HCT116 (cell line): ENCODE measurements at regions not wholly inside any gene's neighbourhood (a gene's known extent, or its start where the extent isn't known, plus 50 kb on each side); places are given as distances from the start of the nearest gene placed in this dataset.

Experiments
- ATAC-seq: fragments of 200-7000 bp; cut with Tn5 transposase; 2 replicates; pipeline ENCODE4 v1.9.1; 2020; ENCODE audit warnings: mild to moderate bottlenecking, moderate library complexity
- BruUV-seq: library from RNA; stranded (reverse); fragments of 400-500 nt; replicated peaks from 2 replicates; lab custom pipeline; 2021; lab: Mats Ljungman, UMichigan
- CTCF ChIA-PET: fragments of 300-600 bp; sonication (Branson Sonifier 250); formaldehyde crosslinking; loops from one replicate; lab custom pipeline; 2021; ENCODE audit warnings: antibody characterized with exemption; lab: Charles Lee
- POLR2A ChIA-PET: fragments of 300-600, 350-600 bp; sonication (Branson Sonifier 250); formaldehyde crosslinking; loops from one replicate; lab custom pipeline; 2021; ENCODE audit warnings: antibody characterized with exemption; lab: Charles Lee
- RAD21 ChIA-PET, 2 experiments: fragments of 300-600 bp; sonication (Branson Sonifier 250); formaldehyde crosslinking; loops; one replicate each; lab custom pipeline; 2023; ENCODE audit warnings: low total read pairs in 2 of 2; ENCODE audit not compliant: uncharacterized antibody in 2 of 2, unreplicated experiment in 2 of 2, low non-redundant PET in 1 of 2; lab: Charles Lee
- DNase-seq: peaks from one replicate; pipeline ENCODE4 v3.0.0-alpha.2; 2010; ENCODE audit warnings: low read depth, low spot score
- H2AFZ ChIP-seq: fragments of 200-600 bp; shearing (Covaris generic), sonication (generic); 2 replicates; pipeline ENCODE4 v1.6.1; 2017; ENCODE audit warnings: low read depth, mixed run types, mixed read lengths, antibody characterized with exemption, low read length; ENCODE audit not compliant: poor library complexity, severe bottlenecking
- H3K27ac ChIP-seq: 2 replicates; pipeline ENCODE4 v1.5.1; 2012; ENCODE audit warnings: low read depth, low read length
- H3K27me3 ChIP-seq: fragments of 200-600 bp; sonication (generic); 2 replicates; pipeline ENCODE4 v1.6.1; 2016; ENCODE audit warnings: mixed run types, low read length, mixed read lengths; ENCODE audit not compliant: insufficient read depth
- H3K36me3 ChIP-seq, 2 experiments: fragments of 200-500 bp in 1 of 2; fragments of 200-600 bp in 1 of 2; sonication (Bioruptor generic) in 1 of 2; sonication (generic) in 1 of 2; 2 replicates each; pipeline versions ENCODE4 v1.5.1 to v1.6.1; 2014 to 2016; ENCODE audit warnings: low read length in 2 of 2, inconsistent platforms in 1 of 2, mixed read lengths in 1 of 2, mixed run types in 1 of 2; ENCODE audit not compliant: insufficient read depth in 2 of 2, control insufficient read depth in 1 of 2
- H3K4me1 ChIP-seq, 2 experiments: fragments of 200-600 bp in 1 of 2; sonication (generic) in 1 of 2; 2 replicates each; pipeline versions ENCODE4 v1.5.1 to v1.6.1; 2012 to 2017; ENCODE audit warnings: low read length in 2 of 2, inconsistent platforms in 1 of 2, mild to moderate bottlenecking in 1 of 2, mixed read lengths in 1 of 2, mixed run types in 1 of 2, moderate library complexity in 1 of 2; ENCODE audit not compliant: insufficient read depth in 2 of 2, control insufficient read depth in 1 of 2
- H3K4me2 ChIP-seq: fragments of 200-600 bp; sonication (generic); 2 replicates; pipeline ENCODE4 v1.6.1; 2017; ENCODE audit warnings: mixed run types, low read length, mixed read lengths
- H3K4me3 ChIP-seq, 2 experiments: fragments of 200-600 bp in 1 of 2; sonication (generic) in 1 of 2; replicated peaks in 1 of 2; 2 replicates each; pipeline ENCODE4 v1.5.1; 2011 to 2016; ENCODE audit warnings: low read length in 2 of 2, control low read depth in 1 of 2, low read depth in 1 of 2, mild to moderate bottlenecking in 1 of 2, mixed read lengths in 1 of 2, mixed run types in 1 of 2
- H3K79me2 ChIP-seq: fragments of 200-600 bp; sonication (generic); 2 replicates; pipeline ENCODE4 v1.6.1; 2017; ENCODE audit warnings: mild to moderate bottlenecking, mixed run types, low read length, moderate library complexity, mixed read lengths; ENCODE audit not compliant: insufficient read depth
- H3K9ac ChIP-seq: fragments of 200-600 bp; sonication (generic); 2 replicates; pipeline ENCODE4 v1.6.1; 2016; ENCODE audit warnings: low read length, mixed read lengths
- H3K9me2 ChIP-seq: fragments of 200-600 bp; sonication (generic), shearing (Covaris generic); 2 replicates; pipeline ENCODE4 v1.6.1; 2017; ENCODE audit warnings: mixed run types, mild to moderate bottlenecking, moderate library complexity; ENCODE audit not compliant: insufficient read depth
- H3K9me3 ChIP-seq, 2 experiments: fragments of 200-500 bp in 1 of 2; fragments of 200-600 bp in 1 of 2; sonication (Bioruptor generic) in 1 of 2; sonication (generic) in 1 of 2; 2 replicates each; pipeline ENCODE4 v1.6.1; 2014 to 2017; ENCODE audit warnings: low read length in 2 of 2, mixed read lengths in 2 of 2, inconsistent platforms in 1 of 2, low read depth in 1 of 2, mild to moderate bottlenecking in 1 of 2, mixed run types in 1 of 2, moderate library complexity in 1 of 2; ENCODE audit not compliant: control insufficient read depth in 1 of 2, insufficient read depth in 1 of 2
- H4K20me1 ChIP-seq: fragments of 200-600 bp; sonication (generic), shearing (Covaris generic); 2 replicates; pipeline ENCODE4 v1.6.1; 2017; ENCODE audit warnings: mixed run types, mild to moderate bottlenecking, moderate library complexity; ENCODE audit not compliant: insufficient read depth
- CBX3 ChIP-seq: IDR thresholded peaks from 2 replicates; pipeline ENCODE4 v1.6.1; 2012; ENCODE audit warnings: low read depth
- CEBPB ChIP-seq: IDR thresholded peaks from 2 replicates; pipeline ENCODE4 v1.6.1; 2012; ENCODE audit warnings: low read depth
- CTCF ChIP-seq, 3 experiments: fragments of 200-600 bp in 1 of 3; sonication (generic) in 1 of 3; IDR thresholded peaks in 2 of 3; conservative IDR thresholded peaks in 1 of 3; 2 replicates each; pipeline ENCODE4 v1.5.1; 2012 to 2017; ENCODE audit warnings: low read depth in 2 of 3, low read length in 2 of 3, antibody characterized with exemption in 1 of 3, borderline replicate concordance in 1 of 3, control low read depth in 1 of 3, mild to moderate bottlenecking in 1 of 3, mixed read lengths in 1 of 3, mixed run types in 1 of 3, moderate library complexity in 1 of 3; ENCODE audit not compliant: insufficient read depth in 1 of 3
- EGR1 ChIP-seq: IDR thresholded peaks from 2 replicates; pipeline ENCODE4 v1.6.1; 2012; ENCODE audit warnings: low read depth
- EZH2 ChIP-seq: fragments of 200-600 bp; sonication (generic); IDR thresholded peaks from 2 replicates; pipeline ENCODE4 v1.6.1; 2017; ENCODE audit warnings: antibody characterized with exemption, mixed run types
- FOSL1 ChIP-seq: IDR thresholded peaks from 2 replicates; pipeline ENCODE4 v1.6.1; 2012; ENCODE audit warnings: low read depth
- JUND ChIP-seq: IDR thresholded peaks from 2 replicates; pipeline ENCODE4 v1.6.1; 2012
- POLR2A ChIP-seq: IDR thresholded peaks from 2 replicates; pipeline ENCODE4 v1.7.0; 2011; ENCODE audit warnings: borderline replicate concordance; ENCODE audit not compliant: insufficient read depth, insufficient read length; ENCODE audit errors: extremely low read depth
- RAD21 ChIP-seq: IDR thresholded peaks from 2 replicates; pipeline ENCODE4 v1.6.1; 2012; ENCODE audit warnings: low read depth, mild to moderate bottlenecking
- SRF ChIP-seq: IDR thresholded peaks from 2 replicates; pipeline ENCODE4 v1.6.1; 2012; ENCODE audit warnings: low read depth
- YY1 ChIP-seq: IDR thresholded peaks from 2 replicates; pipeline ENCODE4 v1.6.1; 2011; ENCODE audit warnings: low read length, low read depth, moderate library complexity, mild to moderate bottlenecking; ENCODE audit not compliant: insufficient replicate concordance; ENCODE audit errors: extremely low read depth
- ZFX ChIP-seq: fragments of 450-650 bp; IDR thresholded peaks from 2 replicates; pipeline ENCODE4 v1.6.1; 2017
- ZNF274 ChIP-seq: fragments of 200-500 bp; sonication (Bioruptor generic); IDR thresholded peaks from 2 replicates; pipeline ENCODE4 v1.6.1; 2014; ENCODE audit warnings: mild to moderate bottlenecking, low read depth, low read length, inconsistent platforms
- intact Hi-C: fragments of 100-400 bp; cut with micrococcal nuclease; formaldehyde crosslinking; loops from 2 replicates; pipeline ENCODE4 v1.10.0; 2022
- TF ChIP-seq, protein P1 (sequence below): IDR thresholded peaks from 2 replicates; pipeline ENCODE4 v1.6.1; 2012
- TF ChIP-seq, protein P2 (sequence below): IDR thresholded peaks from 2 replicates; pipeline ENCODE4 v1.6.1; 2011; ENCODE audit warnings: mild to moderate bottlenecking, low read length, moderate library complexity; ENCODE audit not compliant: insufficient replicate concordance; ENCODE audit errors: extremely low read depth
- TF ChIP-seq, protein P3 (sequence below): IDR thresholded peaks from 2 replicates; pipeline ENCODE4 v1.6.1; 2012

DNA sequence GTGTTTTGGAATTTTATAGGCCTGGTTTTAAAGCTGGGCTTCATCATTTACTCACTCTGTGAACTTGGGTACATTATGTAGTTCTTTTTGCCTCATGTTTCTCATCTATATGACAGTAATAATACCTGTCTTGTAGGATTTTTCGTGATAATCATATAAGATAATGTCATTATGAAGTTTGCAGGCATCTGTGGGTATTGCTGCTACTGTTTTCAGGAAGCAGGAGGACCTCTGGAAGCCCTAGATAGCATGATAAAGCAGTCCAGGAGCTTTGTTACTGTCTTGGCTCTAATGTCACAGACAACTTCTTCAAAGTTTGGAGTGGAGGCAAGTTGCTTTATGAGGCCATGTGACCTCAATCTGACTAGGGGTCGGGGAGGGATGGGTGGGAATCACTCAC lies 145.0 kb upstream of the MEIS2 start:
- H3K36me3 ChIP-seq: no peaks in the 10 kb centered on the region
- no peaks in the 10 kb centered on the region for H3K9me3 ChIP-seq
- BruUV-seq: no TSS peak
- no peaks in the 10 kb centered on the region for H3K4me1 ChIP-seq
- DNase-seq (no peak), ATAC-seq (no peak)
- no peak overlapping the region for H2AFZ ChIP-seq
- no peaks in the 10 kb centered on the region for H4K20me1 ChIP-seq
- H3K27ac ChIP-seq: no peak overlapping the region
- no peak overlapping the region for H3K4me3 ChIP-seq
- H3K79me2 ChIP-seq: no peaks in the 10 kb centered on the region
- no peak overlapping the region for H3K4me2 ChIP-seq
- ChIA-PET POLR2A (no interaction called here), RAD21 (no interaction called here), CTCF (interaction anchor here (0.6 kb wide), 1 partner anchor 766 kb away, joined by 3 read pairs; no protein-coding TSS in a partner anchor)
- intact Hi-C loops: no loop called here
- no peak overlapping the region for H3K9ac ChIP-seq
- H3K27me3 ChIP-seq: no peaks in the 10 kb centered on the region
- TF ChIP-seq YY1 (no peak), EGR1 (no peak), CBX3 (no peak), CEBPB (no peak), ZFX (no peak), SRF (no peak), ZNF274 (no peak), CTCF (IDR thresholded peaks at IDR 0.05 in 2 of 3, conservative IDR thresholded peaks at IDR 0.05 in 1 of 3; ENCODE audit: borderline replicate concordance in 1 of 3, insufficient read depth in 1 of 3, low read depth in 2 of 3, low read length in 2 of 3) (no peak), POLR2A (no peak), EZH2 (no peak), JUND (no peak), FOSL1 (no peak), RAD21 (no peak)
- TF ChIP-seq, protein P1, sequence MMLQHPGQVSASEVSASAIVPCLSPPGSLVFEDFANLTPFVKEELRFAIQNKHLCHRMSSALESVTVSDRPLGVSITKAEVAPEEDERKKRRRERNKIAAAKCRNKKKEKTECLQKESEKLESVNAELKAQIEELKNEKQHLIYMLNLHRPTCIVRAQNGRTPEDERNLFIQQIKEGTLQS: no peak
- TF ChIP-seq, protein P2, sequence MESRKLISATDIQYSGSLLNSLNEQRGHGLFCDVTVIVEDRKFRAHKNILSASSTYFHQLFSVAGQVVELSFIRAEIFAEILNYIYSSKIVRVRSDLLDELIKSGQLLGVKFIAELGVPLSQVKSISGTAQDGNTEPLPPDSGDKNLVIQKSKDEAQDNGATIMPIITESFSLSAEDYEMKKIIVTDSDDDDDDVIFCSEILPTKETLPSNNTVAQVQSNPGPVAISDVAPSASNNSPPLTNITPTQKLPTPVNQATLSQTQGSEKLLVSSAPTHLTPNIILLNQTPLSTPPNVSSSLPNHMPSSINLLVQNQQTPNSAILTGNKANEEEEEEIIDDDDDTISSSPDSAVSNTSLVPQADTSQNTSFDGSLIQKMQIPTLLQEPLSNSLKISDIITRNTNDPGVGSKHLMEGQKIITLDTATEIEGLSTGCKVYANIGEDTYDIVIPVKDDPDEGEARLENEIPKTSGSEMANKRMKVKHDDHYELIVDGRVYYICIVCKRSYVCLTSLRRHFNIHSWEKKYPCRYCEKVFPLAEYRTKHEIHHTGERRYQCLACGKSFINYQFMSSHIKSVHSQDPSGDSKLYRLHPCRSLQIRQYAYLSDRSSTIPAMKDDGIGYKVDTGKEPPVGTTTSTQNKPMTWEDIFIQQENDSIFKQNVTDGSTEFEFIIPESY: no peak
- TF ChIP-seq, protein P3, sequence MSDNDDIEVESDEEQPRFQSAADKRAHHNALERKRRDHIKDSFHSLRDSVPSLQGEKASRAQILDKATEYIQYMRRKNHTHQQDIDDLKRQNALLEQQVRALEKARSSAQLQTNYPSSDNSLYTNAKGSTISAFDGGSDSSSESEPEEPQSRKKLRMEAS: no peak
- no peaks in the 10 kb centered on the region for H3K9me2 ChIP-seq
